ENCODE measurements at regions not wholly inside any gene's neighbourhood (a gene's known extent, or its start where the extent isn't known, plus 50 kb on each side); places are given as distances from the start of the nearest gene placed in this dataset.

DNA sequence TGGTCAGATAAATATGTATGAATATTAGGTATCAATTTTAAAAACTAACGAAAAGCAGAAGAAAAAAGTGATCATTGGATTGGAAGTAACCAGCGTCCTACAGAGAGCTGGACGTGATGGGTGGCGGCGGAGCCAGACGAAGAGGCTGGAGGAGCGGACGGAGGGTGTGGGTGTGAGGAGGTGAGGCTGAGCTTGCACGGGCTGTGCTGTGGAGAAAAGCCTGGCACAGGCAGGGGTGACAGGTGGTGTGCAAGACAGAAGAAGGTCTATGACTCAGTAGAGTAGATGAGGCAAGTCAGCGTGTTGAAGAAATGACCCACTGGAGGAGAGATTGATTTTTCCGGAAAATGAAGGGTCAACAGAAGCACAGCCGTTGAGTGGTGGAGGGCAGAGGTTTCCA, 56.4 kb downstream of the FZD10 start:
- TF ChIP-seq POLR2AphosphoS5 (IDR thresholded peaks at IDR 0.05) (no peak), CTCF (IDR thresholded peaks at IDR 0.05) (no peak)
